ENCODE measurements at regions not wholly inside any gene's neighbourhood (a gene's known extent, or its start where the extent isn't known, plus 50 kb on each side); places are given as distances from the start of the nearest gene placed in this dataset.

DNA sequence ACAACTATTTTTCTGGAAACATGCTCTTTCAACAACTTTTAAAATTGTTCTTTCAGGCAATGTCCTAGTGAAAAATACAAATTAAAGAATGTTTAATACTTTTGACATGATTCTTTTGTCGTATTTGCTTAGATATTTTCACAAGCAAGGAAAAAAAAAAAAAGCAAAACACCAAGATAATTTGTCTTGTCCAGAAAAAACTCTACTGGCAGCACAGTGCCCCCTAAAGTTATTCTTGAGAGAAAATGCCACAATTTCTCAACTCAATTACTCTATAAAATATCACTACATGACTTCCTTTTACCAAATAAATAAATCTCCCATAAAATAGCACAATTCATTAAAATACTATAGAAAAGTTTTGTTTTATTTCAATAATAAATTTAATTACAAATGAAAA lies 652.5 kb upstream of the EPHA7 start:
- TF ChIP-seq POLR2A (IDR thresholded peaks at IDR 0.05) (no peak), CTCF (IDR thresholded peaks at IDR 0.05) (no peak)
